ENCODE measurements at regions not wholly inside any gene's neighbourhood (a gene's known extent, or its start where the extent isn't known, plus 50 kb on each side); places are given as distances from the start of the nearest gene placed in this dataset.

- POLR2A ChIA-PET (ENCODE audit: unreplicated experiment), result no interaction called here
- DNase-seq (no peak), ATAC-seq (no peak)
- Histone ChIP-seq H3K27ac (ENCODE audit: low read length) (no peak overlapping the region), H3F3A (ENCODE audit: low read length, unreplicated experiment) (no peaks in the 10 kb centered on the region), H4K20me1 (ENCODE audit: low read length) (no peaks in the 10 kb centered on the region), H3K9me2 (replicated peaks; ENCODE audit: low read length) (no peaks in the 10 kb centered on the region), H3K4me1 (ENCODE audit: insufficient read depth, low read length) (no peaks in the 10 kb centered on the region), H3K36me3 (ENCODE audit: low read depth, low read length) (no peaks in the 10 kb centered on the region), H3K4me2 (ENCODE audit: low read length) (no peak overlapping the region), H3K79me2 (ENCODE audit: low read length) (no peaks in the 10 kb centered on the region), H3K4me3 (ENCODE audit: low read length) (no peak overlapping the region), H2AFZ (ENCODE audit: low read length) (no peak overlapping the region), H3K9ac (ENCODE audit: low read length) (no peak overlapping the region), H3K27me3 (ENCODE audit: low read length) (no peaks in the 10 kb centered on the region), H3K9me3 (ENCODE audit: low read length) (no peaks in the 10 kb centered on the region)
- no TSS peak for BruUV-seq (replicated peaks)
- intact Hi-C loops (cut with micrococcal nuclease), result no loop called here
- CTCF ChIA-PET, result no interaction called here
- TF ChIP-seq EZH2 (IDR thresholded peaks at IDR 0.05; ENCODE audit: low read length, unreplicated experiment), result no peak
- TF ChIP-seq EZH2phosphoT487 (IDR thresholded peaks at IDR 0.05; ENCODE audit: borderline replicate concordance, low read length), result no peak
- no peak for TF ChIP-seq CTCF (conservative IDR thresholded peaks at IDR 0.05; ENCODE audit: low read depth, low read length)
Observed at GRCh38 chr22:48871176-48871840, 956.4 kb downstream of the BRD1 start.

GRCh38 chr22:48870436-48870835, 957.2 kb downstream of the BRD1 start:
- DNase-seq, result no peak
- Histone ChIP-seq H4K20me1 (ENCODE audit: low read length) (no peaks in the 10 kb centered on the region), H3K9ac (ENCODE audit: low read length) (no peak overlapping the region), H3K36me3 (ENCODE audit: low read depth, low read length) (no peaks in the 10 kb centered on the region), H3K4me2 (ENCODE audit: low read length) (no peak overlapping the region), H3F3A (ENCODE audit: low read length, unreplicated experiment) (no peaks in the 10 kb centered on the region), H3K4me1 (ENCODE audit: insufficient read depth, low read length) (no peaks in the 10 kb centered on the region), H3K9me2 (replicated peaks; ENCODE audit: low read length) (no peaks in the 10 kb centered on the region), H3K27me3 (ENCODE audit: low read length) (no peaks in the 10 kb centered on the region), H3K9me3 (ENCODE audit: low read length) (no peaks in the 10 kb centered on the region), H3K27ac (ENCODE audit: low read length) (no peak overlapping the region), H2AFZ (ENCODE audit: low read length) (no peak overlapping the region), H3K79me2 (ENCODE audit: low read length) (no peaks in the 10 kb centered on the region), H3K4me3 (ENCODE audit: low read length) (no peak overlapping the region)
- BruUV-seq (replicated peaks), result no TSS peak
- ChIA-PET POLR2A (ENCODE audit: unreplicated experiment) (no interaction called here), CTCF (no interaction called here)
- ATAC-seq, result no peak
- intact Hi-C loops (cut with micrococcal nuclease), result no loop called here
- TF ChIP-seq CTCF (conservative IDR thresholded peaks at IDR 0.05; ENCODE audit: low read depth, low read length), result no peak
- TF ChIP-seq EZH2phosphoT487 (IDR thresholded peaks at IDR 0.05; ENCODE audit: borderline replicate concordance, low read length), result no peak
- TF ChIP-seq EZH2 (IDR thresholded peaks at IDR 0.05; ENCODE audit: low read length, unreplicated experiment), result no peak

GRCh38 chr22:48869788-48870187, 957.9 kb downstream of the BRD1 start:
- DNase-seq, result no peak
- ATAC-seq, result no peak
- no peak overlapping the region for H3K27ac ChIP-seq (ENCODE audit: low read length)
- no peaks in the 10 kb centered on the region for H3K36me3 ChIP-seq (ENCODE audit: low read depth, low read length)
- no peak overlapping the region for H3K4me3 ChIP-seq (ENCODE audit: low read length)
- no peaks in the 10 kb centered on the region for H3K4me1 ChIP-seq (ENCODE audit: insufficient read depth, low read length)
- no TSS peak for BruUV-seq (replicated peaks)
- intact Hi-C loops (cut with micrococcal nuclease), result no loop called here
- TF ChIP-seq CTCF (conservative IDR thresholded peaks at IDR 0.05; ENCODE audit: low read depth, low read length) (no peak), EZH2 (IDR thresholded peaks at IDR 0.05; ENCODE audit: low read length, unreplicated experiment) (no peak), EZH2phosphoT487 (IDR thresholded peaks at IDR 0.05; ENCODE audit: borderline replicate concordance, low read length) (no peak)
- no peaks in the 10 kb centered on the region for H3K79me2 ChIP-seq (ENCODE audit: low read length)
- H3K9me2 ChIP-seq (replicated peaks; ENCODE audit: low read length), result no peaks in the 10 kb centered on the region
- H2AFZ ChIP-seq (ENCODE audit: low read length), result no peak overlapping the region
- no peaks in the 10 kb centered on the region for H4K20me1 ChIP-seq (ENCODE audit: low read length)
- no peak overlapping the region for H3K9ac ChIP-seq (ENCODE audit: low read length)
- H3K9me3 ChIP-seq (ENCODE audit: low read length), result no peaks in the 10 kb centered on the region
- ChIA-PET CTCF (no interaction called here), POLR2A (ENCODE audit: unreplicated experiment) (no interaction called here)
- H3K4me2 ChIP-seq (ENCODE audit: low read length), result no peak overlapping the region
- H3K27me3 ChIP-seq (ENCODE audit: low read length), result no peaks in the 10 kb centered on the region
- no peaks in the 10 kb centered on the region for H3F3A ChIP-seq (ENCODE audit: low read length, unreplicated experiment)

All from PC-3 (cell line).